ENCODE measurements at regions not wholly inside any gene's neighbourhood (a gene's known extent, or its start where the extent isn't known, plus 50 kb on each side); places are given as distances from the start of the nearest gene placed in this dataset.

GRCh38 chr4:1568855-1569460 is 115.2 kb downstream of the FAM53A start:
- TF ChIP-seq, protein P1, sequence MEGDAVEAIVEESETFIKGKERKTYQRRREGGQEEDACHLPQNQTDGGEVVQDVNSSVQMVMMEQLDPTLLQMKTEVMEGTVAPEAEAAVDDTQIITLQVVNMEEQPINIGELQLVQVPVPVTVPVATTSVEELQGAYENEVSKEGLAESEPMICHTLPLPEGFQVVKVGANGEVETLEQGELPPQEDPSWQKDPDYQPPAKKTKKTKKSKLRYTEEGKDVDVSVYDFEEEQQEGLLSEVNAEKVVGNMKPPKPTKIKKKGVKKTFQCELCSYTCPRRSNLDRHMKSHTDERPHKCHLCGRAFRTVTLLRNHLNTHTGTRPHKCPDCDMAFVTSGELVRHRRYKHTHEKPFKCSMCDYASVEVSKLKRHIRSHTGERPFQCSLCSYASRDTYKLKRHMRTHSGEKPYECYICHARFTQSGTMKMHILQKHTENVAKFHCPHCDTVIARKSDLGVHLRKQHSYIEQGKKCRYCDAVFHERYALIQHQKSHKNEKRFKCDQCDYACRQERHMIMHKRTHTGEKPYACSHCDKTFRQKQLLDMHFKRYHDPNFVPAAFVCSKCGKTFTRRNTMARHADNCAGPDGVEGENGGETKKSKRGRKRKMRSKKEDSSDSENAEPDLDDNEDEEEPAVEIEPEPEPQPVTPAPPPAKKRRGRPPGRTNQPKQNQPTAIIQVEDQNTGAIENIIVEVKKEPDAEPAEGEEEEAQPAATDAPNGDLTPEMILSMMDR (IDR thresholded peaks at IDR 0.05), result no peak
- TF ChIP-seq POLR2A (IDR thresholded peaks at IDR 0.05) (no peak), POLR2AphosphoS5 (IDR thresholded peaks at IDR 0.05) (no peak), EP300 (IDR thresholded peaks at IDR 0.05) (no peak)
